IPS-20b (cell line): ENCODE measurements at regions not wholly inside any gene's neighbourhood (a gene's known extent, or its start where the extent isn't known, plus 50 kb on each side); places are given as distances from the start of the nearest gene placed in this dataset.

Source experiments
- H3K27ac ChIP-seq: one replicate; pipeline ENCODE4 v1.5.1; 2013; ENCODE audit warnings: low read length
- H3K27me3 ChIP-seq: 2 replicates; pipeline ENCODE4 v1.6.1; 2013; ENCODE audit warnings: mild to moderate bottlenecking, low read length, inconsistent platforms; ENCODE audit not compliant: insufficient read depth
- H3K36me3 ChIP-seq: 2 replicates; pipeline ENCODE4 v1.6.1; 2013; ENCODE audit warnings: low read depth, mild to moderate bottlenecking, inconsistent platforms, low read length, moderate library complexity; ENCODE audit not compliant: insufficient read depth
- H3K4me1 ChIP-seq: 2 replicates; pipeline ENCODE4 v1.6.1; 2013; ENCODE audit warnings: mild to moderate bottlenecking, control low read depth, inconsistent platforms, low read length, moderate library complexity; ENCODE audit not compliant: insufficient read depth
- H3K4me3 ChIP-seq: 2 replicates; pipeline ENCODE4 v1.5.1; 2013; ENCODE audit warnings: mild to moderate bottlenecking, low read length, inconsistent platforms
- H3K9ac ChIP-seq: 2 replicates; pipeline ENCODE4 v1.6.1; 2013; ENCODE audit warnings: low read depth, mild to moderate bottlenecking, inconsistent platforms, low read length, moderate library complexity
- H3K9me3 ChIP-seq: 2 replicates; pipeline ENCODE4 v1.6.1; 2013; ENCODE audit warnings: mild to moderate bottlenecking, low read depth, low read length, inconsistent platforms; ENCODE audit not compliant: insufficient read depth

- Histone ChIP-seq H3K27ac (no peak overlapping the region), H3K36me3 (no peaks in the 10 kb centered on the region), H3K4me1 (peaks cover 13% of the 10 kb centered on the region), H3K9ac (no peak overlapping the region), H3K27me3 (no peaks in the 10 kb centered on the region), H3K4me3 (no peak overlapping the region), H3K9me3 (no peaks in the 10 kb centered on the region)
Observed at GRCh38 chr11:26144291-26144690, 187.6 kb upstream of the ANO3 start.

- H3K27ac ChIP-seq: no peak overlapping the region
- no peaks in the 10 kb centered on the region for H3K9me3 ChIP-seq
- H3K4me3 ChIP-seq: no peak overlapping the region
Observed at GRCh38 chr11:26144911-26145310, 187.0 kb upstream of the ANO3 start.

DNA sequence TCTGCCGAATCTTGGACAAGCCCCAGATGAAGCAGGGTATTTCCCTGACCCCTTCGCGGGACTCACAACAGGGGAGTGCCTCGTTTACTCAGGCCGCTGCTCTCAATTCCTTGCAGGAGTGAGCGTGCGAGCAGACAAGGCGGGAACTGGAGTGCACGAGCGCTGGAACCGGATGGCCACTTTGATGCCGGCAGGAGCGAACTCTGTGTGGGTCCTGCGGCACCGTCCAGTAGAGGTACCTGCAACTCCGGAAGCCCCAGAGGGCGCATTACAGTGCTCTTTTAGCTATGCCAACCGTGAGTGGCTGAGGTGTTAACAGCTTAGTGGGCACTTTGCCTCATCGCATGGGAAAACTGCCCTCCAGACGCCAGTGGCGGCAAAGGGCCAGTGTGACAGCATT, 182.3 kb upstream of the ANO3 start:
- Histone ChIP-seq H3K9me3 (no peaks in the 10 kb centered on the region), H3K27ac (no peak overlapping the region), H3K27me3 (no peaks in the 10 kb centered on the region), H3K4me1 (0 out of 2 replicates have a peak, but pooled peaks cover under 1% of the 10 kb centered on the region), H3K4me3 (no peak overlapping the region), H3K9ac (no peak overlapping the region), H3K36me3 (no peaks in the 10 kb centered on the region)

More at GRCh38 chr11:26144911-26145310, 187.0 kb upstream of the ANO3 start:
- Histone ChIP-seq H3K9ac (no peak overlapping the region), H3K4me1 (peaks cover 13% of the 10 kb centered on the region), H3K36me3 (no peaks in the 10 kb centered on the region), H3K27me3 (no peaks in the 10 kb centered on the region)

GRCh38 chr11:26150031-26150430, 181.9 kb upstream of the ANO3 start:
- Histone ChIP-seq H3K9me3 (no peaks in the 10 kb centered on the region), H3K4me1 (no peaks in the 10 kb centered on the region), H3K4me3 (no peak overlapping the region), H3K36me3 (no peaks in the 10 kb centered on the region), H3K27ac (no peak overlapping the region), H3K9ac (no peak overlapping the region), H3K27me3 (no peaks in the 10 kb centered on the region)

DNA sequence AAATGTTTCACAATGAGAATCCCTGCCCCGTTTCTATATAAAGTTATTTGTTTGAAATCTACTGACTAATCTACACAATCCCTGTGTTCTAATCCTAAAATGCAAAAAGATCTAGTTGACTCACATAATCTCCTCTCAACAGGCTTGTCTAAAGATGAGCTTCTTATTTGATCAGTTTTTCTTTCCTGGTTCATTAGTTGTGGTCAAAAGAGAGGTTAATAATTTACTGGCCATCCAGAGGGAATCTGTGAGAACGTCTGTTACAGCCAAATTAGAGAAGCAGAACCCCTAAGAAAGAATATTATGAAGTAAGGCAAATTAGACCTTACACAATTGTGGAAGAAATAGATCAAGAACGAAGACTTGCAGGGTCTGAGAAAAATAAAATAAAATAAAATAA, 173.7 kb upstream of the ANO3 start:
- Histone ChIP-seq H3K9me3 (no peaks in the 10 kb centered on the region), H3K4me1 (peaks cover 13% of the 10 kb centered on the region; the same call in 1 of the 2 replicates), H3K27me3 (no peaks in the 10 kb centered on the region), H3K36me3 (no peaks in the 10 kb centered on the region), H3K4me3 (no peak overlapping the region), H3K9ac (no peak overlapping the region), H3K27ac (no peak overlapping the region)

DNA sequence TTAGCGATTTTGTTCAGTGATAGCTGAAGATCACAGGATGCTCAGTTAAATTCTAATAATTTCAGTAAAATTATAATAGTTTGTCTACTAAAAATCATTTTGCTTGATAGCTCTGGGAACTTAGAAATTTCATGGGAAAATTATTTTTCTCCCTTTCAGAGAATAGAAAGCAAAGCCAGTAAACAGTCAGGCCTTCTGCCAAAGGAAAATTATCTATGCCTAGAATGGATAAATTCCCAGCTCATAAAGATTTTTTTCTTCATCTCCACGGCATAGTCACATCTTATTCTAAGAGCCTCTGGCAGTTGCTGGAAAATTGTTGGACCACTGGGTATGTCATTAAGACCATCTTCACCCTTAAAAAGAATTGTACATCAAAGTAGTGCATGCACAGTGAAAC, 169.6 kb upstream of the ANO3 start:
- Histone ChIP-seq H3K4me1 (peaks cover 13% of the 10 kb centered on the region; the same call in 1 of the 2 replicates), H3K27me3 (no peaks in the 10 kb centered on the region), H3K9me3 (no peaks in the 10 kb centered on the region)

DNA sequence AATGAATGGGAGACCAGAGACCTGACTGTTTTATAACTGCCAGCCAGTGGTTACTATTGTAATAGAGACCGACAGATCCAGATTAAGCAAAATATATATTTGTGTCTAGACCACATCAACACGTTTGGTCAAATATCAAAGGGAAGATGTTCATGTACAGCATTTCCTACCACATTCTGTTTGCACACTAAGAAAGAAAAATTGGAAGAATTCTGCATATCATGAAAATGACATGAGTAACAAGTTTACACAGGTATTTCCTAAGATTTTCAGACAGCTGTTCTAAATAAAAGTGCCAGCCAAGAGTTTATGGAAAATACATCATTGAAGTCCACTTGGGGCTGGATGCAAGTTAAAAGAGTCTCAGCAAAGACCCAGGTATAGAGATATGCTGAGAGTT, 145.5 kb upstream of the ANO3 start:
- H3K36me3 ChIP-seq: no peaks in the 10 kb centered on the region
- H3K9ac ChIP-seq: no peak overlapping the region
- no peaks in the 10 kb centered on the region for H3K4me1 ChIP-seq
- no peaks in the 10 kb centered on the region for H3K27me3 ChIP-seq
- no peak overlapping the region for H3K4me3 ChIP-seq
- H3K9me3 ChIP-seq: no peaks in the 10 kb centered on the region
- no peak overlapping the region for H3K27ac ChIP-seq

More for the DNA sequence above, 169.6 kb upstream of the ANO3 start:
- Histone ChIP-seq H3K4me3 (no peak overlapping the region), H3K36me3 (no peaks in the 10 kb centered on the region), H3K9ac (no peak overlapping the region), H3K27ac (no peak overlapping the region)

GRCh38 chr11:26187639-26188038, 144.3 kb upstream of the ANO3 start:
- H3K4me3 ChIP-seq: no peak overlapping the region
- no peak overlapping the region for H3K9ac ChIP-seq
- no peak overlapping the region for H3K27ac ChIP-seq
- no peaks in the 10 kb centered on the region for H3K4me1 ChIP-seq
- no peaks in the 10 kb centered on the region for H3K9me3 ChIP-seq
- H3K36me3 ChIP-seq: no peaks in the 10 kb centered on the region
- no peaks in the 10 kb centered on the region for H3K27me3 ChIP-seq

GRCh38 chr11:26188554-26188953, 143.4 kb upstream of the ANO3 start:
- Histone ChIP-seq H3K9ac (no peak overlapping the region), H3K4me1 (no peaks in the 10 kb centered on the region), H3K36me3 (no peaks in the 10 kb centered on the region), H3K27ac (no peak overlapping the region), H3K9me3 (no peaks in the 10 kb centered on the region), H3K4me3 (no peak overlapping the region), H3K27me3 (no peaks in the 10 kb centered on the region)

- no peaks in the 10 kb centered on the region for H3K4me1 ChIP-seq
- H3K4me3 ChIP-seq: no peak overlapping the region
- H3K9ac ChIP-seq: no peak overlapping the region
- no peaks in the 10 kb centered on the region for H3K27me3 ChIP-seq
- no peaks in the 10 kb centered on the region for H3K36me3 ChIP-seq
- no peaks in the 10 kb centered on the region for H3K9me3 ChIP-seq
- H3K27ac ChIP-seq: no peak overlapping the region
Observed at GRCh38 chr11:26191193-26191592, 140.7 kb upstream of the ANO3 start.

DNA sequence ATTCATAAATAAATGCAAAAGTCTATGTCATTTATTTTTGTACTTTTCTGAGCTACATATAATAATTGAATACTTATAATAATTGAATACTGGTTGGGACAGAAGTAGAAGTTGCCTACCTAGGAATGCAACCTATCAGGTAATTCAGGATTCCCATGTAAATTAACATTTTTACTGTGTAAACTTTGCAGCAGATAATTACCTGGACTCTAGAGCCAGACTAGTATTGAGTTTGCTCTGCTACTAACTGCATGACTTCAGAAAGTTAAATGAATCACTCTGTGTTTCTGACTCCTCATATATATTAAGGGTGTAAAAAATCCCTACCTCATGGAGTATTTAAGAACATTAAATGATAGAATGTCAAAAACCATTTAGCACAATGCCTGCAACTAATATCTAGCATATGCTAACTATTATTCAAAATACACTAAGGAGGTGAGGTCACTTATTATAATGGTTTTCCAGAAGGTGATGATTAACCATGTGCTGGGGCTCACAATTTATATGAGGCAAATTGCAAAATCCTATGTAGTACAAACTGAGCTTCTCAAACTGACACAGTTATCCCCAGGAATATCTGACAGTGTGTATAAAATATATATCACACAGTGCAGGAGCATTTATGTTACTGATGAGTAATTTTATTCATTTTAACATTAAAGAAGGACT, 138.1 kb upstream of the ANO3 start:
- H3K36me3 ChIP-seq: no peaks in the 10 kb centered on the region
- H3K27me3 ChIP-seq: no peaks in the 10 kb centered on the region
- no peak overlapping the region for H3K4me3 ChIP-seq
- no peaks in the 10 kb centered on the region for H3K4me1 ChIP-seq
- H3K9me3 ChIP-seq: no peaks in the 10 kb centered on the region
- H3K9ac ChIP-seq: no peak overlapping the region
- no peak overlapping the region for H3K27ac ChIP-seq

DNA sequence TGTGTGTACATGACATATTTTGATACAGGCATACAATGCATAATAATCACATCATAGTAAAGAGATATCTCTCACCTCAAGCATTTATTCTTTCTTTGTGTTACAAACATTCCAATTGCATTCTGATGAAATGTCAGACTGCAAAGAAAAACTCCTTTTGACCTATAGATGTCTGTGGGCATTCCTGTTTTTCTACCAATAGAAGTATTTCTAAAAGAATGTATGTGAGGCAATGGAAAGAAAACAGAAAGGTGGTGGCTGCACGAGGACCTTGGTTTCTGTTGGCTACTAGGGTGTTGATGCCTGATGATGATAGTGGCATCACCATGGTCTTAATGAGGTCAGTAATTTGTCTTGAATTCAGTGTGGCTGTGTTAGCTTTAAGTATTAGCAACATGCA, 137.0 kb upstream of the ANO3 start:
- Histone ChIP-seq H3K27ac (no peak overlapping the region), H3K4me1 (no peaks in the 10 kb centered on the region), H3K36me3 (no peaks in the 10 kb centered on the region), H3K9ac (no peak overlapping the region), H3K27me3 (no peaks in the 10 kb centered on the region), H3K4me3 (no peak overlapping the region), H3K9me3 (no peaks in the 10 kb centered on the region)
